Muscle of arm (tissue), 1 donor: ENCODE measurements at regions not wholly inside any gene's neighbourhood (a gene's known extent, or its start where the extent isn't known, plus 50 kb on each side); places are given as distances from the start of the nearest gene placed in this dataset.

Experiments used
- DNase-seq: peaks from one replicate; pipeline ENCODE4 v3.0.0-alpha.2; 2013

DNA sequence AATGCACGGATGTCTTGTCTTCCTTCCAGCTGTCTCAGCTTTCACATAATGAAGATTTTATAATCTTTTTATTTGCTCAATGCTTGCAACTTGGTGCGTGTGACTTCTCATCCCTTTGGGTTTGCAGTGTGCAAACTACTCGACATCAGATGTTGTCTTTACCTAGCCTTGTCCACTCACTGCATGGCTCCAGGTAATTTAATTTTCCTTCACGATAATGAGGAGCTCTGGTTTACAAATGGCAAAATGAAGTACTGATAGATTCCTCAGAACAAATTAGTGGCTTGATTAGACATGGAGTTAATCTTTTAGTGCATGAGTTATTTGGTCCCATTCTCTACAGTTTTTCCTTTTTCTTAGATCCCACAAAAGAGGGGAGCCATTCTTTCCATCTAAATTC, 603.0 kb downstream of the CCDC171 start:
- DNase-seq: no peak

GRCh38 chr9:16157216-16157615, 604.4 kb downstream of the CCDC171 start:
- no peak for DNase-seq

- no peak for DNase-seq
Measured at GRCh38 chr9:16157651-16158050, 604.8 kb downstream of the CCDC171 start.

- DNase-seq: no peak
Measured at GRCh38 chr9:16158093-16158492, 605.2 kb downstream of the CCDC171 start.

DNA sequence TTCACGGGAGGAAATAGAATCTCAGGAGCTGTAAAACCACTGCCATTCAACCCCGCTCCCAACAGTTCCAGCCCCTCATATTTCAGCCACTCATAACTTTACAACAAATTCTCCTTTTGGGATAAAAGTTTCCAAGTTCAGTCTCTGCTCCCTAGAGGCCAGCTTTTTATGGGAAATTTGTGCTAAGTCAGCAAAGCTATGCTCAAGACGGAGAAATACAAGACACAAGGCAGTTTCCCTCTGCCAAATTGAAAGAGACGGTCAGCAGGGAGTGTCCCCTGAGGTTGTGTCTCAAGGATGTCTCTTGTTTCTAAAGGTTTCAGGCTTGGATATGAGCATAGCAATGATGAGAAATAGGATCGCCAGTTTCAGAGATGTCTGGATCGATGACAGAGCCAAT, 608.6 kb downstream of the CCDC171 start:
- DNase-seq: no peak

DNA sequence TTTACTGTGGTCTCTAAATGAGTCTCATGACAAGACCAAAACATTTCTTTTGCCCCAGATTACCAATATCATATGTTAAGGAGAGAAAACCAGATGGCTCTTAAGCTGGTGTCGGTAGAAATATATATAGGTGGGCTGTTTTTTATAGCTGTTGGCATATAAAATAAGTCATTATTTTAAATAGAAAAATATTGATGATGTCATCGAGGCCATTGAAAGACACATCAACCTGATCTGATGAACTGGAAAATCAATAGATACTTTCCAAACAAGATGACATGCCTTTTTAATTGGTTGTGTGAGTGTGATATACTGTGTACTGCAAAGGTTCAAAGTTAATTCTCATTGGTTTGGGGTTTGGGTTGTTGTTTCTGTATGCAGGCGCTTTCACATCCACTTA, 617.3 kb downstream of the CCDC171 start:
- no peak for DNase-seq

DNA sequence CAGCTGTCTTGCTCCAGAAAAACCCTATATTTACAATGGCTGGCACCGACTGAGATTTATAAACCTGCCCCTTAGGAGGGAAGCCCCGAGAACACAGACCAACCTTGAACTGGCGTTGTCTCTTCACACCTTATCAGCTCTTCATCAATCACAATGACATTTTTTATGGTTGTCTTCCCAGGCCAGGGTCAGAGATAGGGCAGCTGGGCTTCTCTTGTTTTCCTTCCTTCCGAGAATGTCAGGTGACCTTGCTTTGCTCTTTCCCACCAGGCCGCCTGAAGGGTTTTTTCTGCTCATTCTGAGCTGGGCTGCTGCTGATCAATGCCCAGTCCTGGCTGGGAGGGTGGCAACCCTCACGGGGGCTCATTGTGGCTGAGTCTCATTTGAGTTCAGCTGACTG, 619.1 kb downstream of the CCDC171 start:
- no peak for DNase-seq

GRCh38 chr9:16172796-16173195, 620.0 kb downstream of the CCDC171 start:
- DNase-seq: no peak

DNA sequence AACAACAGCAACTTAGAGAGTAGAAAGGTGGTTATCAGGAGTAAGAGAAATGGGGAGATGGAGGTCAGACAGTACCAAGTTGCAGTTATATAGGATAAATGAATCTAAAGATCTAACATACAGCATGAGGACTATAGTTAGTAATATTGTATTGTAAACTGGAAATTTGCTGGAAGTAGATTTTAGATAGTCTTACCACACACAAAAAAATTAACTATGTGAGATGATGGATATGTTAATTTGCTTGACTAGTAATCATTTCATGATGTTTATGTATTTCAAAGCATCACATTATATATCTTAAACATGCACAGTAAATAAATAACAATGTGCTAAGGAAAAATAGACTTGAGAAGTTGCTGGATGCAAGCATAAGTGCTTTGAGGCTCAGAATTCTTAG, 622.1 kb downstream of the CCDC171 start:
- DNase-seq: no peak

DNA sequence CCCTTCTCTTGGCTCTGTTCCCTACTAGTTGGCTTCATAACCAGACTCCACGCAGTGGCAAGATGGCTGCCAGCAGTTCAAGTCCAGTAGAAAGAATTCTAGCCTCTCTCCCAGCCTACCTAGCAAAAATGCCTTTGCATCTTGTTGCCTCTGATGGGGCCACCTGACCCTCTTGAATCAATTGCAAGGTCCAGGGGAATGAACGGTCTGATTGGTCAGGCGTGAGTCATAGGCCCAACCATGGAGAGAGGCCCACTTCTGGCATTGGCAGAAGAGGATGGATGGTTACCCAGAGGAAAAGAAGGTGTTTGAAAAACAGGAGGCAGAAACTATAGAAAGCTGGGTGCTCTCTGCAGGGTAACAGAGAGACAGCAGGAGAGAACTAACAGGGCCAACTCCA, 622.6 kb downstream of the CCDC171 start:
- no peak for DNase-seq

- DNase-seq: no peak
Measured at GRCh38 chr9:16178294-16178693, 625.5 kb downstream of the CCDC171 start.

- DNase-seq: no peak
Measured at GRCh38 chr9:16179566-16179965, 626.7 kb downstream of the CCDC171 start.

DNA sequence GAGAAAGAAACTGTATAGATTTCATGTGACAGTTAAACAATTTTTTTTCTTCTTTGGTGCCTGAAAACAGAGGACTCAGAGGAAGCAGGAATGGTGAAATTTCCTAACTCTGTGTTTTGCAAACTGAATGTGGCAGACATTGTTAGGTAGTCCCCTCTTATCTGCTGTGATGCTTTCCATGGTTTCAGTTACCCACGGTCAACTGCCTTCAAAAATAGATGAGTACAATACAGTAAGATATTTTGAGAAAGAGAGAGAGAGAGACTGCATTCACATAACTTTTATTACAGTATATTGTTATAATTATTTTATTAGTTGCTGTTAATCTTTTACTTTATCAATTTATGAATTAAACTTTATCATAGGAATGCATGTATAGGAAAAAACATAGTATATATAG, 627.2 kb downstream of the CCDC171 start:
- no peak for DNase-seq

DNA sequence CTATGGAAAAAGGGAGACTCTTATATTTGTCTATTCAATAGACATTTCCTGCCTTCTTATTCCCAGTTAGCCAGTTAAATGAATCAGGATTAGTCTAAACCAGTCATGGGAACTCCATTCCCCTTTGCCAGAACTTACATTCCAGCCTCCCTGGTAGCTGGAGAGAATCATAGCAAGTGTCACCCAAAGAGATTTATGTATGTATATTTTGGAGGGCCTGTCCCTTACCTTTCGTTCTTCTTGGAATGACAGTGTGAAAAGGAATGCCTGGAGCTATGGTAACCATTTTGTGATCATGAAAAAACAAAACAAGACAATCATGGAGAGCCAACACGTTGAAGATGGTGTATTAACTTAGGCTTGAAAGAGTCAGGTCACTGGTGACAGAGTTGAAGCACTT, 627.7 kb downstream of the CCDC171 start:
- DNase-seq: no peak

DNA sequence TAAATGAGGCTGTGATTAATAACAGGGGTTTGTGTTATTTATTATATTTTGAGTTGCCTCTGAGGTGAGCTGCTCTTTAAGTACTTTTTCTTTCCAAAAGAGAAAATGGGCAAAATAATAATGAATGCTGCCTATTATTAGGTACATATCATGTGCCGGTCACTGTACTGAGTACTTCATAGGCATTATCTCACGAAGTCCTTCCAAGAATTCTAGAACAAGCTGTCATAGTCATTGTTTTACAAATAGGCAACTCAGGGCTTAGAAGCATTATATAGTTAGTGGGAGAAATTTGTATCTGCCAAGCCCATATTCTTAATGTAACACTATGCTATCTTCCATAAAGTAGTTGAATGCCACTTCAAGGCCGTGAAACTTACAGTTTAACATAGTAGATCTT, 628.7 kb downstream of the CCDC171 start:
- no peak for DNase-seq

DNA sequence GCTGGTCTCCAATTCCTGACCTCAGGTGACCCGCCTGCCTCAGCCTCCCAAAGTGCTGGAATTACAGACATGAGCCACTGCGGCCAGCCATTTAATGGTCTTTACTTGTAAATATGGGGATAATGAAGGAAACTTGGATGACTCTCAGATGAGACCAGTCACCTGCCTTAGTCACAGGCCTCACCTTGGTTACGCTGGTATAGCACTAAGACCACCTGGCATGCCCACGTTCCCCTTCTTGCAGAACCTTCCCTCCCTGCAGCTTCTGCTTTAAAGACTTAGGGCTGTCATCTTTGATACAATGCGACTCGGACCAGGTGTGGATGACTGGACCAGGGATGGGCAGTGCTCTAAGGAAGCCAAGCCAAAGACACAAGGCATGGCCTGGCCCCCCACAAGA, 629.9 kb downstream of the CCDC171 start:
- no peak for DNase-seq

GRCh38 chr9:16184964-16185646, 632.3 kb downstream of the CCDC171 start:
- DNase-seq: no peak

DNA sequence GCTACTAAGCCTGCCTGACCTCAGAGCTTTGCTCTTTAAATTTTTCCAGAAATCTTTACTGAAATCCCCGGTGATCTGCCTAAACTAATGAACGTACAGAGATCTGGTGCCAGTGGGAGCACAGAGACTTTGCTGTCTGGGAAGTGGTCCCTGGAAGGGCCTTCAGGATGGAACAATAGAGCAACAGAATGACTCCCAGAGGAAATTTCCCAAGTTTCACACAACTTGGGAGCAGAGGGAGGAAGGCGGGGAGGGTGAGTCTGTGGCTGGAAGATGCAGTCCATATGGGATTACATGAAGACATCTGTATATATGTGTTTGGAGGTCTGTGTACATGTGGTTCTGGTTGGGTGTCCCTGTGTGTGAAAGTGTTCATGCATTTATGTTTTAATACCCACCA, 638.3 kb downstream of the CCDC171 start:
- peak; percentile 15 for DNase-seq

DNA sequence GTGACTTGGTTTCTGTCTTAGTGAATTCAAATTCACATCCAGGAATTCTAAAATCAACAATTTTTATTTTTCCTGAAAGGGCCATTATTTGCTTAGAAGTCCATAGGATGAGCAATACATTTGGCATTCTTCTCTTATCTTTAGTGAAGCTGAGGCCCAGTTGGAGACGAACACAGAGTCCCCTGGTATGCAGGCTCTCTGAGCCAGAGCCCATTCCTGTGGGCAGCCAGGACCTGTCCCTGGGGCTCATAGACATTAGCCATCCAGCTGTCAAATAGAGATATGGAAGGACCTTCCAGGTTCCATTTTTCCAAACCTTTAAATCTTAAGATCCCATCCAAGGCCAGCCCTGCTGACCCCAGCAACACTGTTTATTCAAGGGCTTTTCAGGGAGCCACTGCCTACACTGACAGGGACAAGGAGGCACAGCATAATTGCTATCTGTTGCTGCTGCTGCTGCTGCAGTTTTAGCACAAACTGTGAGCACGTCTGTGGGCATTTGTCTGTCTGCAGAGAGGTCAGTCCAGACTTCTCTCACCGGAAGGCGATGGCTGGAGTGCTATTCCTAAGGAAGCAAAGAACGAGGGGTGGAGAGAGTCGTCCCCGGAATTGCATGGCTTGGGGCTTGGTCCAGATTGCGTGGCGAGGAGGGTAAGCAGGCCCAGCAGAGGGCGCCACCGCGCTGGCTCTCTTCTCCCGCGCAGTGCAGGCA, 639.0 kb downstream of the CCDC171 start:
- peak; percentile 87 for DNase-seq

DNA sequence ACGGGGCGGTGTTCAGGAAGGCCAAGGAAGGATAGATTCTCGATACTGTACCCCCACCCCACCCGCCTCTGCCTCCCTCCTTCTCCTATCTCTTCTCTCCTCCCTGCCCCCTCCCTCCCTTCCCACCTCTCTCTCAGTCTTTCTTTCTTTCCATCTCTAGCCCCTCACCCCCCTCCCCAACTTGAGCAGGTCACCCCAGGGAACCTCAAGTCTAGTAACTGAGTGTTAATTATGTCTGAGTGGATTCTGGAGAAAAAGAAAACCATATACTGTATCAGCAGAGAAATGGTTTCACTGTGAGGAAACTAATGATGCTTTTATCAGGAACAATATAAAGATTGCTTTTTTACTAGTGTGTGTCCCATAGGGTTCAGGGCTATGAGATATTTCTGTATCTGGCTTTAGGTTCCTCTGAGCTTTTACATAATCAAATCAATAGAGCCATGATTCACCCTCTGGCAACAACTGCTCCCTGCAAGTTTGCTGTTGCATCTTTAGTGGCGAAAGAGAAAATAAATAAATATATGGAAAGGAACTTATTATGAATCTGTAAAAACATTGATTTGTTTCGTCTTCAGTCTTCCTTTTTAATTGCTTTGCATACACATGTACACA, 639.7 kb downstream of the CCDC171 start:
- peak; percentile 19 for DNase-seq

DNA sequence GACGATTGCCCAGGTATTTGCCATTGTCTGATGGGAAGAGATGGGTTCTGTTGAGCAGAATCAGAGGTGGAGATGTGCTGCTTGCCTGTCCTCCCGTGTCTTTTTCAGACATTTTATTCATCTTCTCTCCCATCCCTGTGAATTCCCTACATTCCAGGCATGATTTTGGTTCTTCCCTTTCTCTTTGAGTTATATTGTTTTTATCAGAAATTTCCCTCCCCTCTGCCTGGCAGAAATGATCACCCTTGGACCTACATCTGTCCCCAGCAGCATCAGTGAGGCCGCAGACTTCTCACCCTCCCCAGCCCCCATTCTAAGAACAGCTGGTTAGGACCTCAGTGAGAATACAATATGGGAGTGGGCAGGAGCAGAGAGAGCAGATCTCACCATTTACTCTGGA, 640.2 kb downstream of the CCDC171 start:
- peak; percentile 8 for DNase-seq

DNA sequence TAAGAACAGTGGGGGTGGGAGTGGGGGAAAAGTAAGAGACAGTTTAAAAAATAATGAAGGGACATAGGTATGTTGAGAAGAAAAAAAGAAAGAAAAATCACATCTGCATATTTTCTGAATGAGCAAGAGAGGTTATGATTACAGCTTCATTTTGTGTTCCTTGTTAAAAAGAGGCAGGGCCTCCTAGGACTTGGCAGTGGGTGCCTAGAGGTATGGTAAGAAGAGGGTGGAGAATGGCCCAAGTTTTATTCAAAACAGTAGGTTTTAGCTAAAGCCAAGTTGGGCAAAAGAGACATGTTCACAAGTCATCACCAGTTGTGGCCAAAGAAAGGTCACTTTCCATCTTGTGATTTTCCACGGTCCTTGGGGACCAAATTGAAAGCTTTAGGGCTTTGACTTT, 643.4 kb downstream of the CCDC171 start:
- DNase-seq: no peak

DNA sequence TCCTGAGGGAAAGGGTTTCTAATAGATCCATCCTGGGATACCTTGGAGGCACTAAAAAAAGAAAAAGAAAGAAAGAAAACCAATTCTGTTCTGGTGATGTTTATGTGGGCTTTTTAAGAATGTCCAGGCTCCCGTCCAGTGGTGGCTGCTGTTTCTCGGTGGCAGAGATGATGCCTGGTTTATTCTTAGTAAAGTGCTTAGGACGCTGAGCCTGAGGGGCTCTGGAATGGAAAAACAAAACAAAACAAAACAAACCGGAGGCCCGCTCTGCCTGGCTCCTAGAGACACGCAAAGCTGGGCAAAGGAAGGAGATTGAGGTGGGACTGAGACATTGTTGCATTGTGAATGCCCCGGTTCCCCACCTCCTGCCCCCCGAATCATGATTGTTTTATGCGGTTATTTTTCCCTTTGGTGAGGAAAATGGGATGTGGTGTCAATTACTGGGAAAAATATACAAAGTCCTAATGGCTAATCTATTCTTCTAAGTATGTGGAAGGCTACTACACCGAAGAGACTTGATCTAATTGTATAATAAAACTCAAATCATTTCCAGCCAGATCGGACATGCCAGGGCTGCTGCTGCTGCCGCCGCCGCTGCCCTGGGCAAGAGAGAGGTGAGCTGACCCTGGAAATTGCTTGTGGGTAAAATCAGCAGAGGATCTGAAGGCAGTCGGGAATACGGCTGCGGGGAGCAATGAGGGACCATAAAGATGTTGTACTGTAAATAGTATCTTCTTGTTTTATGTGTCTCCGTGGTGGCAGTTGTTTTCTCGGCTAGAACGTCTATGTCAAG, 644.9 kb downstream of the CCDC171 start:
- no peak for DNase-seq
